ENCODE measurements at regions not wholly inside any gene's neighbourhood (a gene's known extent, or its start where the extent isn't known, plus 50 kb on each side); places are given as distances from the start of the nearest gene placed in this dataset.
A peak's percentile ranks its signal among the peaks of the same experiment; 100 is the strongest.

- no peaks in the 10 kb centered on the region for H3K27me3 ChIP-seq
- no peak for TF ChIP-seq CTCF (IDR thresholded peaks at IDR 0.05; ENCODE audit: low read depth, low read length)
- H3K36me3 ChIP-seq: no peaks in the 10 kb centered on the region
- no peak for DNase-seq (ENCODE audit: low read depth in 1 of 2, low spot score in 1 of 2)
- peaks cover 8% of the 10 kb centered on the region for H3K4me1 ChIP-seq (ENCODE audit: low read depth)
- peaks cover 3% of the 10 kb centered on the region for H3K9me3 ChIP-seq (ENCODE audit: low read depth)
- H3K27ac ChIP-seq: peak overlapping the region; percentile 35
- H3K4me3 ChIP-seq: no peak overlapping the region
Measured at GRCh38 chr9:20200991-20201431, 412.2 kb upstream of the SLC24A2 start.

- TF ChIP-seq CTCF (IDR thresholded peaks at IDR 0.05; ENCODE audit: low read depth, low read length): no peak
- Histone ChIP-seq H3K27ac (peak overlapping the region; percentile 35), H3K27me3 (no peaks in the 10 kb centered on the region), H3K36me3 (no peaks in the 10 kb centered on the region), H3K9me3 (ENCODE audit: low read depth) (peaks cover 5% of the 10 kb centered on the region), H3K4me1 (ENCODE audit: low read depth) (peaks cover 8% of the 10 kb centered on the region), H3K4me3 (no peak overlapping the region)
- DNase-seq (ENCODE audit: low read depth in 1 of 2, low spot score in 1 of 2): no peak
Measured at GRCh38 chr9:20200581-20200980, 411.7 kb upstream of the SLC24A2 start.

- no peak overlapping the region for H3K27ac ChIP-seq
- DNase-seq (ENCODE audit: low read depth in 1 of 2, low spot score in 1 of 2): no peak
- no peaks in the 10 kb centered on the region for H3K36me3 ChIP-seq
- no peak overlapping the region for H3K4me3 ChIP-seq
- H3K9me3 ChIP-seq (ENCODE audit: low read depth): peaks cover 5% of the 10 kb centered on the region
- peaks cover 8% of the 10 kb centered on the region for H3K4me1 ChIP-seq (ENCODE audit: low read depth)
- TF ChIP-seq CTCF (IDR thresholded peaks at IDR 0.05; ENCODE audit: low read depth, low read length): no peak
- H3K27me3 ChIP-seq: no peaks in the 10 kb centered on the region
Measured at GRCh38 chr9:20199111-20199510, 410.3 kb upstream of the SLC24A2 start.

- Histone ChIP-seq H3K4me1 (ENCODE audit: low read depth) (peaks cover 8% of the 10 kb centered on the region), H3K9me3 (ENCODE audit: low read depth) (peaks cover 5% of the 10 kb centered on the region), H3K36me3 (no peaks in the 10 kb centered on the region), H3K27me3 (no peaks in the 10 kb centered on the region), H3K27ac (no peak overlapping the region), H3K4me3 (no peak overlapping the region)
- no peak for TF ChIP-seq CTCF (IDR thresholded peaks at IDR 0.05; ENCODE audit: low read depth, low read length)
- DNase-seq (ENCODE audit: low read depth in 1 of 2, low spot score in 1 of 2): no peak
Measured at GRCh38 chr9:20197976-20198685, 409.3 kb upstream of the SLC24A2 start.

- no peak overlapping the region for H3K27ac ChIP-seq
- H3K4me1 ChIP-seq (ENCODE audit: low read depth): peaks cover 4% of the 10 kb centered on the region
- no peak overlapping the region for H3K4me3 ChIP-seq
- H3K9me3 ChIP-seq (ENCODE audit: low read depth): peaks cover 5% of the 10 kb centered on the region
- TF ChIP-seq CTCF (IDR thresholded peaks at IDR 0.05; ENCODE audit: low read depth, low read length): no peak
- H3K36me3 ChIP-seq: no peaks in the 10 kb centered on the region
- H3K27me3 ChIP-seq: no peaks in the 10 kb centered on the region
- DNase-seq (ENCODE audit: low read depth in 1 of 2, low spot score in 1 of 2): no peak
Measured at GRCh38 chr9:20191228-20191840, 402.5 kb upstream of the SLC24A2 start.
